ENCODE measurements at regions not wholly inside any gene's neighbourhood (a gene's known extent, or its start where the extent isn't known, plus 50 kb on each side); places are given as distances from the start of the nearest gene placed in this dataset.

DNA sequence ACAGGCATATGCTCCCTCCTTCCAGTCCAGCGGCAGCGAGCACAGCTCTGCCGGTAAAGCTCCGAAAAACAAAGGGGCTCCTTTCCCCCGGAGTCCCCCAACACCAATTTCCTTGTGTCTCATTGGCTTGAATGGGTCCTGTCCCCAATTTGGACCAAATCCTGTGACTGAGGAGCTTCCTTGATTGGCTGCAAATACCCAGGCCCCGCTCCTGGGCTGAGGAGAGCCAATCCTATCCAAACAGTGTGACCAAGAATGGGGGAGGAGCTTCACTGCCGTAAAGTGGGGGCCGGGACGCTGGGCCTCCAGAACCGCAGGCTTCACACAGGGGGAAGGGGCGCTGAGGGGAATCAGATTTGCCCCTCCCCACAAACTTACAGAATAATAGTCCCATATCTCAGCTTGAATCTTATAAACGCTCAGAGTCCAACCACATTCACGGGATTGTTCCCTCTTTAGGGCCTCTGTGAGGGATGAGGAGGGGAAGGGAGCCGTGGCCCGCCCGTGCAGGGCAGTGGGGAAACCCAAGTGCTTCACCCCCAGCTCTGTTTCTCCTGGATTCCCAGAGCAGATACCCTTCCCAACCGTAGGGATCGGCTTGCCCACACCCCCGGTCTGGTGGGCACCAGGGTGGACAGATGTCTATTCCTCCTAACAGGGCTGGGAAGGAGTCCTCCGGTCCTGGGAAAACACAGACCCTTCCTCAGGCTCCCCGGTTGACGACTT, 141.0 kb upstream of the MLN start:
- Histone ChIP-seq H3K27ac (no peak overlapping the region), H3K9me3 (ENCODE audit: severe bottlenecking) (no peaks in the 10 kb centered on the region), H3K27me3 (ENCODE audit: insufficient read depth, low read depth, severe bottlenecking) (no peaks in the 10 kb centered on the region), H3K4me3 (ENCODE audit: low read depth, low read length) (no peak overlapping the region), H3K36me3 (no peaks in the 10 kb centered on the region)
- no peak for DNase-seq
- TF ChIP-seq, protein P1, sequence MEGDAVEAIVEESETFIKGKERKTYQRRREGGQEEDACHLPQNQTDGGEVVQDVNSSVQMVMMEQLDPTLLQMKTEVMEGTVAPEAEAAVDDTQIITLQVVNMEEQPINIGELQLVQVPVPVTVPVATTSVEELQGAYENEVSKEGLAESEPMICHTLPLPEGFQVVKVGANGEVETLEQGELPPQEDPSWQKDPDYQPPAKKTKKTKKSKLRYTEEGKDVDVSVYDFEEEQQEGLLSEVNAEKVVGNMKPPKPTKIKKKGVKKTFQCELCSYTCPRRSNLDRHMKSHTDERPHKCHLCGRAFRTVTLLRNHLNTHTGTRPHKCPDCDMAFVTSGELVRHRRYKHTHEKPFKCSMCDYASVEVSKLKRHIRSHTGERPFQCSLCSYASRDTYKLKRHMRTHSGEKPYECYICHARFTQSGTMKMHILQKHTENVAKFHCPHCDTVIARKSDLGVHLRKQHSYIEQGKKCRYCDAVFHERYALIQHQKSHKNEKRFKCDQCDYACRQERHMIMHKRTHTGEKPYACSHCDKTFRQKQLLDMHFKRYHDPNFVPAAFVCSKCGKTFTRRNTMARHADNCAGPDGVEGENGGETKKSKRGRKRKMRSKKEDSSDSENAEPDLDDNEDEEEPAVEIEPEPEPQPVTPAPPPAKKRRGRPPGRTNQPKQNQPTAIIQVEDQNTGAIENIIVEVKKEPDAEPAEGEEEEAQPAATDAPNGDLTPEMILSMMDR (IDR thresholded peaks at IDR 0.05; ENCODE audit: low read depth, low read length) = no peak

DNA sequence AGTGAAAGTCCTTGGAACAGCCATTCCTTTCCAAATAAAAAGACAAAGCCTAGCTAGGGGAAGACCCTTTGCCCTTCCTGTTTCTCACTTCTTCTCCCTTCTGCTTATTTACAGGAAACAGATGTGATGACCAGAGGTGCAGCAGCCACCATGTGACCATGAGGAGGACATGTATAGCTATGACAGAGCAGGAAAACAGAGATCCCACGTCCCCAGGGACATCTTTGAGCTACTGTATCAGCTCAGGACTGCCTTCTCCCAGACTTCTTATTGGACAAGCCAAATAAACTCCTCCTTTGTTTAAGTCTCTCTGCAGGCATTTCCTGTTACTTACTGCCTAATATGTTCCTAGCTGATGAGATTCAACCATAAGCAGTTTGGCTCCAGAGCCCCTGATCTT, 133.1 kb upstream of the MLN start:
- Histone ChIP-seq H3K4me3 (ENCODE audit: low read depth, low read length) (no peak overlapping the region), H3K27me3 (ENCODE audit: insufficient read depth, low read depth, severe bottlenecking) (no peaks in the 10 kb centered on the region), H3K27ac (peak overlapping the region; percentile 82; the same call in 1 of the 2 replicates), H3K9me3 (ENCODE audit: severe bottlenecking) (no peaks in the 10 kb centered on the region), H3K36me3 (no peaks in the 10 kb centered on the region)
- TF ChIP-seq, protein P1 (IDR thresholded peaks at IDR 0.05; ENCODE audit: low read depth, low read length) = no peak
- no peak for DNase-seq

GRCh38 chr6:33935439-33936080, 131.8 kb upstream of the MLN start:
- no peaks in the 10 kb centered on the region for H3K36me3 ChIP-seq
- H3K4me3 ChIP-seq (ENCODE audit: low read depth, low read length) = peak overlapping the region; percentile 20
- H3K9me3 ChIP-seq (ENCODE audit: severe bottlenecking) = no peaks in the 10 kb centered on the region
- peak; percentile 99 for DNase-seq
- H3K27ac ChIP-seq = peak overlapping the region; percentile 82
- H3K27me3 ChIP-seq (ENCODE audit: insufficient read depth, low read depth, severe bottlenecking) = no peaks in the 10 kb centered on the region
- TF ChIP-seq, protein P1 (IDR thresholded peaks at IDR 0.05; ENCODE audit: low read depth, low read length) = peak; percentile 74

- no peak for DNase-seq
- Histone ChIP-seq H3K36me3 (no peaks in the 10 kb centered on the region), H3K9me3 (ENCODE audit: severe bottlenecking) (no peaks in the 10 kb centered on the region), H3K27me3 (ENCODE audit: insufficient read depth, low read depth, severe bottlenecking) (no peaks in the 10 kb centered on the region), H3K4me3 (ENCODE audit: low read depth, low read length) (no peak overlapping the region), H3K27ac (peak overlapping the region; percentile 82)
- TF ChIP-seq, protein P1 (IDR thresholded peaks at IDR 0.05; ENCODE audit: low read depth, low read length) = no peak
Measured at GRCh38 chr6:33934731-33935270, 131.0 kb upstream of the MLN start.

- no peak overlapping the region for H3K4me3 ChIP-seq (ENCODE audit: low read depth, low read length)
- DNase-seq = no peak
- H3K27ac ChIP-seq = no peak overlapping the region
- H3K36me3 ChIP-seq = no peaks in the 10 kb centered on the region
- TF ChIP-seq, protein P1 (IDR thresholded peaks at IDR 0.05; ENCODE audit: low read depth, low read length) = no peak
- H3K9me3 ChIP-seq (ENCODE audit: severe bottlenecking) = peaks cover 9% of the 10 kb centered on the region
- no peaks in the 10 kb centered on the region for H3K27me3 ChIP-seq (ENCODE audit: insufficient read depth, low read depth, severe bottlenecking)
Measured at GRCh38 chr6:33933101-33933500, 129.3 kb upstream of the MLN start.

Data from WERI-Rb-1 (cell line).